HG02938 (cell line): ENCODE measurements at regions not wholly inside any gene's neighbourhood (a gene's known extent, or its start where the extent isn't known, plus 50 kb on each side); places are given as distances from the start of the nearest gene placed in this dataset.

Experiments
- ATAC-seq: cut with Tn5 transposase; IDR thresholded peaks from one replicate; pipeline ENCODE4 v1.9.1; 2021; ENCODE audit warnings: mild to moderate bottlenecking, moderate library complexity; ENCODE audit not compliant: unreplicated experiment

DNA sequence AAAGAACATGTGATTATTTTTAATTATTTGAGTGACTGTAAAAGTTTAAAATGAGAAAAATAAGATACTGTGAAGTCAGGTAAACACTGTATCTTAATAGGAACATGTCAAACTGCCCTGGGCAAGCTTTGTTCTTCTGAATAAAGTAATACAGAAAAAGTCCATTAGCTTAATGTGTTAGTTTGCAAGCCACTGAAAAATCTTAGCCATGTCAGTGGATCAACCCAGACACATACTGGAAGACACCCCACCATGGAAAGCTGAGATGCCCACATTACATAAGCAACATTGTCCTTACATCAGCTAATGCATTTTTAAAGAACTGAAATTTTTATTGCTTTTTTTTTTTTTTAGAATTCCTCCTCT is 155.2 kb downstream of the BBOX1 start:
- ATAC-seq: no peak

DNA sequence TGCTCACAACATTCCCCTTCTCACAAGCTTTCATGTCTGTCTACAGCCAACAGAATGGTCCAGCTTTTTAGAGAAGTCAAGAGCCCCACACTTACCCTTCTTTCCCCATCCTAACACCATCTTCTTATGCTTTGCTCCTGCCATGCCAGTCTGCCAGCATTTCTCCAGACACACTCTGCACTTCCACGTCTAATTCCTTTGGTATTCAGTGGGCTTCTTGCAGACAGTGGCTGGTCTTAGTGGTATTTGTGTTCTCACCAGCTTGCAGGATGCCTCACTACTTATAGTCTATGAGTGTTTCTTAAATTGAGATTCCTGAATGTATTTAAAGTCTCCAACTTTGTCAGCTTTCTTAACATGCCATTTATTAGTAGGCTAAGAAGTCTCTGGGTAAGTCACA is 154.4 kb downstream of the BBOX1 start:
- ATAC-seq: no peak

DNA sequence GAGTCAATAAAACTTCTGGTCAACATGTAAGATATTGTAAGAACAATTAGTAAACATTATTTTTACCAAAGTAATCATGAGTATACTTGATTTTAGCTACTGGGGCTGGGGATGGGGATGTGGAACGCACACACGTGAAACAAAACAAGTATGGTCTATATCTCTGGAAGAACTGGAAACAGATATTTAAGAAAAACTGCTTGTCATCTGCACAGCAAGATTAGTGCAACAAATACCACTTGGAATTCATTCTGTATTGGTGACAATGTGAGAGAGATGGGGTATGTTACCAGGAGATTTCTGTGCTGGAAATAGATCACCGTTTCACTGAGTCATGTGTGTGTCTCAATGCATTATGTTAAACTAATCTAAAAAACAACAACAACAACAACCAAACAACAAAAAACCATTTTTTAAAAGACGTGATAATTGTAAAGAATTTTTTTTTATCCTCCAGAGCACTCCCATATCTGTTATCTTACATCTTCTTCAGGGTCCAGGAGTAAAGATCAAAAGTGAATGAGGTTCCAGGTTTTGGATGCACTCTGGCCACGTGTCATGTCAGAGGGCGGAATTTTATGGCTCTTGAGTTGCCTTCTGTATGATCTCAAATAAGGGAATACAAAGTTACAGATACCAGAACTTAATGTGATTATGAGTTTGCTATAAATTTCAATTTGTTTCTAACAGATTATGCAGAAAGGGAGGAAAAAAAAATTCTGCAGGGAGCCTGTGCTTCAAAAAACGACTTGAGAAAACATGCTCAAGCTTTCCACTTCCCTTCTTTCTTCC is 153.0 kb downstream of the BBOX1 start:
- no peak for ATAC-seq

DNA sequence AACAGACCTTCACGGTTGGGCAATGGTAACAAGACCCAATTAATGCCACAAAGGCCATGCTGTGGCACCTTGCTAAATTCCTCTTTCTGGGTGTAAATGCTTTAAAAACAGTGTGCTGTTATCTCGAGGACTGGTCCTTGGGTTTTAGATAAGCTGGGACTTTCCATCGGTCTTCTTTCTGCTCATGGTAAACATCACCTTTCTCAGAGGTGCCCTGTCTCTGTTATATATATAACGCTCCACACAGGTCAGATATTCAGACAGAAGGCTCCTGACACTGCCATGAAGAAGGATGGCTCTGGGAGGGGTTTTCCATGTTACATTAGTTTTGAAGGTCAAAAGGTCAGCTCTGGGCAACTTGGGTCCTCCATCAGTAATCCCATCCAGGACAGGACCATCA is 151.6 kb downstream of the BBOX1 start:
- no peak for ATAC-seq

DNA sequence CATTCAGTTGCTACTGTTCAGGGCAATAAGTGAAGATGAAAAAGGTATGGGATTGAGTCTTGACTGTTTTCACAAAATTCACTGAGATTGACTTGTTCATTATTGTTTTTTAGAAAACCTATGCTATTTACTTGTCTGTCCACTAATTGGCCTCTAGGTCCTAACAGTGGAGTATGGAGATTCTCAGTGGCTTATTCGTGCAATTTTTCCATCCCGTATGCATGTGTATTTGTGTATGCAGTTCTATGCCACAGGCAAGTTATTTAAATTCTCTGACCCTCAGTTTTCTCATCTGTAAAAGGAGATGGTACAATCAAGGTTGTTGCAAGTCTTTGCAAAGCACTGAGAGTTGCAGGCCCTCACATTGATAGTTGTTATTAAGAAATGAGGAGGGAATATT is 151.0 kb downstream of the BBOX1 start:
- ATAC-seq: no peak

DNA sequence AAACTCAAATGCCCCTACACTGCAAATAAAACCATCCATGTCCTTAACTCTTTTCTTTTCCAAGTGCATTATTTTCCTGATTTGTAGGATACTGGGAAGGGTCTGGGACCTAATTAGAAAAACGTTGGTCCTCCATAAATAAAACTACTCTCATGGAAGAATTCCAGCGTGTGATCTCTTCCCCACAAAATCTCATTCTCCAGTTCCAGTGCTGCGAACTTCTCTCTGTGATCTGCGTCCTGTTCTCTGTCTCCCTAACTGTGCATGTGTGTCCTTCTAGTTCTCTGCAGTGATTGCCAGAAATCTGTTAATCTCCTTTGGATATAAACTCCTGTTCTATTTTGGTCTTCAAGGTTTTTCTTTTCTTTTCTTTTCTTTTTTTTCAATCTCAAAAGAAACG is 148.1 kb downstream of the BBOX1 start:
- no peak for ATAC-seq

DNA sequence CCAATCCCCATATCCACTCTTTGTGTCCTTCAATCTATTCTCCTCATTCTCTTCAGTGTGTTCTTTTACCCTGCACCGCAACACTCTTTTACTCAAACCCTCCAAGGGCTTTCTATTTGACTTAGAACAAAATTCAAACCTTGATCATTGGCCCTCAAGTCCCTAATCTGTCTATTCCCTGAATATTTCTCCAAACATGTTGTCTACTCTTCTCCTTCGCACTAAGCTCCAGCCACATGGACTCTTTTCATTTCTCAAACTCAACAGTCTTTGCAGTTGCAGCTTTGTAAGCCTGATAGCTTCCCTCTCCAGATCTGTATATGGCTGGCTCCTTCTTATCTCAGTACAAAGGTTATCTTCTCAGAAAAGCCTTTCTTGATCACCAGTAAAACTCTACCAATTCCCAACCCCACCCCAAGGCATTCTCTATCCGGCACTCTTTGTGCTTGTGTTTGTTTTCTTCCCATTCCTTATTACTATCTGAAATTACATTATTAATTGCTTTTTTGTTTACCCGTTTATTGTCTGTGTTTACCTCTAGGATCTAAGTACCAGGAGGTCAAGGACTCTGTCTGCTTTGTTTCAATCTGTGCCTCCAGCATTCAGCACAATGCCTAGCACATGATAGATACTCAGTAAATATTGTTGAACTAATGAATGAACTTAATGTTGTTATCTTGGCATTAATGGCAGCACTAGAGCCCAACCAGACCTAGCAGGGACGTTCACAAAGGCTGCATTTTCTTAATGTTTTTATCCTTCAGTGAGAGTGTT is 147.4 kb downstream of the BBOX1 start:
- ATAC-seq: no peak

DNA sequence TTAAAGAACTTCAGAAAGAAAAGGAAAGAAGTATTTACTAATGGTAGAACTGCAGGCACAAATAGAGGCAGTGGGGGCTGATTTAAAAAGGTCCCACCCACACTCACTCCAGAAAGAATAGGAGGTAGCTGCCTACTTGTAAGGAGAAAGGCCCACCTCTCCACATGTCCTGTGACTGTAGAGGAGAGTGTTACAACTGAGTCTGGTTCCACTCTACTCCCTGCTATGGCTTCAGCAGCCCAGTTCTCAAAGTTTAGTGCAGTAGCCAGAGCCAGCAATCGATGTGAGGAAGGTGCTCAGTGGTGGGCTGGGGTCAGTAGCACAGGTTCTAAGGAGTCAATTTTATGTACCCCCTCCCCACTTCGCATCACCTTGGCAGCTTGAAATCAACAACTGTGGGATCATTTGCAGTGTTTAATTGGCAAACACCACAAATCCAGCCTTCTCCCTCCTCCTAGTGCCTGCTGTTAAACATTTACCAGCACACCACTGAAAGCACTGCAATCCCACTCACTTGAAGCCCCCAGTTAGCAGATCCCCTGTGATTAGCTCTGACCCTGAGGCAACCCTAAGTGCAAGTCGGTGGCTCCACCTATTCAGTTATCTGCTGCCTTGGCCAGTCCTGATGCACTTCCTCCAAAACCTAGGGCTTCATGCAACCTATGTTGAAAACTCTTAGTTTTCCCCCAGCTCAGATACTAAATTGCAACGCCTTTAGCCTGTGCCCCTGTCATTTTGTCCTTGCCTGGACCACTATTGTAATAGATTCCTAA is 146.6 kb downstream of the BBOX1 start:
- no peak for ATAC-seq

DNA sequence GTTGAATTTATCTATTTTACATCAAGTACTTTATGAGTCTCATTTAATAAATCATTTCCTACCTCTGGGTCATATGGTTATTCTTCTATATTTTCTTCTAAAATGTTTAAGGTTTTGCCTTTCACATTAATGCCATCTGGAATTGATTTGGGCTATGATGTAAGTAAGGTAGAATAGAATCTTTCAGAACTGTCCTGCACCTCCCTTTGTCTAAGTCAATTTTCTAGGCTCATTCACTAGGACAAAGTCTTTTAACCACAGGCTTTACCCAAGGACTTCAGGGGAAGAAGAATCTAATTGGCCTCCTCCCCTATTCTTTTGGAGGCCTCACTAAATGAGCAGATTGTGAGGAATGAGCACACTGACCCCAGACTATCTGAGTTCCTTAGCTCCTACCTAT is 146.0 kb downstream of the BBOX1 start:
- no peak for ATAC-seq

DNA sequence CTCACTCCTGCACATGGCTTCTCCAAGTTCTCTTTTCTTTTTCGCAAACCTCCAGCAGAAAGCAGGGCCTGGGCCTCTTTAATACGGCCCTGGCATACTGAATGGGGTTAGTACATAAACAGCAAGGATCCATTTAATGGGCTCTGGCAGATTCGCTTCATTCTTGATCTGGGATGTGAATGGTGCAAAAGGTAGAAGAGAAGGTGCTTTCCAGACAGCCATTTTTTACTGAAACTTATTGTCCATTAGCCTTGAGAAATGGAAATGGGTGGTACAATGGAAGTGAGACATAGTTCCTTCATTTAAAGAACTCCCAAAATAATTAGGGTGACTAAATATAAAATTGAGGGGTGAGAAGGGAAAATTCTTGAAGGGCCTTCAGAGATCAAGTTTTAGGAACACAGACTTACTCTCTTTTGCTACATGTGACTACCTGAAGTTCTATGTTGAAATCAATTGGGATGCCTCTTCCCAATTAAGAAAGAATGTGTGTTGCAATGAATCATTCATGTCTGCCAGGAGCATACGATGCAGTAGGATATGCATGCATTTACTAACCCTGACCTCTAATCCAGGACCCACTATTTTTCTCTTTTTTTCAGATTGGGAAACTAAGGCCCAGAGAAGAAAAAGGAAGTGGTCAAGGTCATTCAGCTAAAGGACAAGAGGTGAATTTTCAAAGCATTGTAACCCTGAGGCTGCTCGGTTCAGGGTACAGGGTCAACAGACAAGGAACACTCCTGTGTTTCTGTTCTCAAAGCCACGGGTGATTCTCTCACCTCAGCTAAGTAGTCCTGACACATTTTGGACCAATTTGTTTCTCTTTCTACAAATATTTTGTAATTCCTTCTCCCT is 144.1 kb downstream of the BBOX1 start:
- ATAC-seq: no peak

DNA sequence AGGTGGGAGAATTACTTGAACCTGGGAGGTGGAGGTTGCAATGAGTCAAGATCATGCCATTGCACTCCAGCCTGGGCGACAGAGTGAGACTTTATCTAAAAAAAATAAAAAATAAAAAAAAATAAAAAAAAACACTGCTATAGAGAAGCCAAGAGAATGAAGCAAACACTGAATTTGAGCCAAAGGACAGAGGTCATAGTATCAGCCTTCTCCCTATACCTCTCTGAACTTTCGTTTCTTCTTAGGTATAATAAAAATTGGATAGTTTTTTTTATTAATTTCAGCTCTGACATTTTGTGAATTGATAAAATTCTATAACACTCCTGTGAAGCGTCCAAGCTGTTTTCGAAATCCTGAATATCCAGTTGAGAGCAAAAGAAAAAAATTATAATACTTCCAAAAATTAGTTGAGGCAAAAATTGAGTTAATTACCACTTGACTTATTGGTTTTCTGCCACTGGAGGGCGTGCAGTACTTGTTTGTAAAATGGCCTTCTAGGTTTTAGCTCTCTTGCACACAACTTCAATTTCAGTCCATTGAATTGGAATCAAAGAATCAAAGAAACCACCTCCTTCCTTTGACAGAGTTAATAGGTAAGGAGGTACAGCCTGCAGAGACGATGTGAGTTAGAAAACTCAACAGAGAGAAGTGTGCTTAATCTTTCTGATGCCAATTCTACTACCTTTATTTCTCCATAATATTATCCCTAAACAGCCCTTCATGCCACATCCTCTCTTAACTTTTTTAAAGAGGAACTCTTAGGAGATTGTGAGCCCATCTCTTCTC is 143.2 kb downstream of the BBOX1 start:
- no peak for ATAC-seq

DNA sequence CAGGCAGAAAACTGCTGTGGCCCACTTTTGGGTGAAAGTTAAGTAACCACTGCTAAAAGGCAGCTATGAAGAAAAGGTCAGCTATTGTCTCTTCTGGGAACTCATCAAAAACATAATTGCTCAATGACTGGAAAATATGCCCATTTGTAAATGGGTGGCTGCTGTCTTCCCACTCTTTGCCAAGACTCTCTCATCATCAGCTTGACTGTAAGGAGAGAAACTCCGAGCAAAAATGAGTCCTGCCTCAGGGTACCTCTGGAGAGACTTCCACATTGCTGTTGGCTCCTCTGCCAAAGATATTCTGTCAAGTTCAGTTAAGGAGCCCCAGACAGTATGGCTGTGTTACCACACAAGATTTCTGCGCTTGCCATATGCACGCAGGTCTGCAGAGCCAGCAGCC is 138.7 kb downstream of the BBOX1 start:
- ATAC-seq: no peak

DNA sequence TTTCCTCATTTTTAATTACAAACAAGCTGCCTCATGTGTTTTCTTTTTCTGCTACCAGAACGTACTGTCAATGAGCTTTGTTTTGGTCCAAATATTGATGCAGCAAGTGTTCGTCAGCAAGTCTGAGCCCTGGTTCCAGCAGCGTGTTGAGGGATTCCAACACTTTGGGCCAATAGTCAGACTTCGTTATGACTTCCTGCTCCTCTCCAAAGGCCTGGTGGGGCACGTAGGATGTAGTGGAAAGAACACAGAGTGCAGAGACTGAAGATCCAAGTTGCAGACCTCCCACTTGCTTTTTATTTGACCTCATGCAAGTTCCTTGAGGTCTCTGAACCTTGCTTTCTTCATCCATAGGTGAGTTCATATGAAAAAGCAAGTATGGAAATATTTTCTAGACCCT is 138.2 kb downstream of the BBOX1 start:
- ATAC-seq: no peak
